ENCODE measurements at regions not wholly inside any gene's neighbourhood (a gene's known extent, or its start where the extent isn't known, plus 50 kb on each side); places are given as distances from the start of the nearest gene placed in this dataset.
"Not testable (repeated sequence)": the region's sequence is repeated elsewhere in the genome, so short reads cannot be mapped to it uniquely, and the experiment has no call there.

DNA sequence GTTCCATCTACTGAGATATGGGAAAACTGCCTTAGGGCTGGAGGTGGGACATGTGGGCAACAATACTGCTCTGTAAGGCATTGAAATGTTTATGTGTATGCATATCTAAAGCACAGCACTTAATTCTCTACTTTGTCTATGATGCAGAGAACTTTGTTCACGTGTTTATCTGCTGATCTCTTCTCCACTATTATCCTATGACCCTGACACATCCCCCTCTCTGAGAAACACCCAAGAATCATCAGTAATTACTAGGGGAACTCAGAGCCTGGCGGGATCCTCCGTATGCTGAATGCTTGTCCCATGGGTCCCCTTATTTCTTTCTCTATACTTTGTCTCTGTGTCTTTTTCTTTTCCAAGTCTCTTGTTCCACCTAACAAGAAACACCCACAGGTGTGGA lies 63.8 kb downstream of the OR4A15 start:
- not testable (repeated sequence) for DNase-seq (ENCODE audit: low read depth in 2 of 2); H3K4me3 ChIP-seq (replicated peaks in 1 of 2; ENCODE audit: low read depth in 2 of 2, low read length in 2 of 2)

DNA sequence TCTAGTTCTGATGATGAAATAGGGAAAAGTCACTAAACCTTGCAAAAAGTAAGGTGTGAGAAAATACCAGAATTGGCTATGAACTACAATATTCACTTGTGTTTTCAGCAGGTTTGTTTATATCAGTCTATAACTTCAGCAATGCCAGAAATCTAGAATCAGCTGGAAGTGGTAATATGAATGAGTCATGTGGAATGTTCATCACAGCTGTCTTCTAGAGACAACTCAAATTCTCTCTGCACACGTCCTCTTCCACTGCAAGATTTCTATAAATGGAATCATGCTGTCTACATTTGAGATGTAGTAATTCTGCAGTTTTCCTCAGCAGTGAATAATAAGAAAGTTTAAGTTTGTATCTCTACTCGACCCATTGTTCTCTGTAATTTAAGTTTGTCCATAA lies 89.9 kb downstream of the OR4A15 start:
- no peak overlapping the region for H3K4me3 ChIP-seq (replicated peaks in 1 of 2; ENCODE audit: low read depth in 2 of 2, low read length in 2 of 2)
- peak in 1 of 2 donors; percentile 10 for DNase-seq (ENCODE audit: low read depth in 2 of 2)
- TF ChIP-seq, protein P1, sequence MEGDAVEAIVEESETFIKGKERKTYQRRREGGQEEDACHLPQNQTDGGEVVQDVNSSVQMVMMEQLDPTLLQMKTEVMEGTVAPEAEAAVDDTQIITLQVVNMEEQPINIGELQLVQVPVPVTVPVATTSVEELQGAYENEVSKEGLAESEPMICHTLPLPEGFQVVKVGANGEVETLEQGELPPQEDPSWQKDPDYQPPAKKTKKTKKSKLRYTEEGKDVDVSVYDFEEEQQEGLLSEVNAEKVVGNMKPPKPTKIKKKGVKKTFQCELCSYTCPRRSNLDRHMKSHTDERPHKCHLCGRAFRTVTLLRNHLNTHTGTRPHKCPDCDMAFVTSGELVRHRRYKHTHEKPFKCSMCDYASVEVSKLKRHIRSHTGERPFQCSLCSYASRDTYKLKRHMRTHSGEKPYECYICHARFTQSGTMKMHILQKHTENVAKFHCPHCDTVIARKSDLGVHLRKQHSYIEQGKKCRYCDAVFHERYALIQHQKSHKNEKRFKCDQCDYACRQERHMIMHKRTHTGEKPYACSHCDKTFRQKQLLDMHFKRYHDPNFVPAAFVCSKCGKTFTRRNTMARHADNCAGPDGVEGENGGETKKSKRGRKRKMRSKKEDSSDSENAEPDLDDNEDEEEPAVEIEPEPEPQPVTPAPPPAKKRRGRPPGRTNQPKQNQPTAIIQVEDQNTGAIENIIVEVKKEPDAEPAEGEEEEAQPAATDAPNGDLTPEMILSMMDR (IDR thresholded peaks at IDR 0.05; ENCODE audit: low read depth, low read length) = no peak

DNA sequence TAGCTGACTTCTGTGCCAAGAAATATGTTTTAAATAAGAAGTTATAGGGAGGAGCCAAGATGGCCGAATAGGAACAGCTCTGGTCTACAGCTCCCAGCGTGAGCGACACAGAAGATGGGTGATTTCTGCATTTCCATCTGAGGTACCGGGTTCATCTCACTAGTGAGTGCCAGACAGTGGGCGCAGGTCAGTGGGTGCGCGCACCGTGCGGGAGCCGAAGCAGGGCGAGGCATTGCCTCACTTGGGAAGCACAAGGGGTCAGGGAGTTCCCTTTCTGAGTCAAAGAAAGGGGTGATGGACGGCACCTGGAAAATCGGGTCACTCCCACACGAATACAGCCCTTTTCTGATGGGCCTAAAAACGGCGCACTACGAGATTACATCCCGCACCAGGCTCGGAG lies 92.1 kb downstream of the OR4A15 start:
- H3K4me3 ChIP-seq (replicated peaks in 1 of 2; ENCODE audit: low read depth in 2 of 2, low read length in 2 of 2); DNase-seq (ENCODE audit: low read depth in 2 of 2): not testable (repeated sequence)

DNA sequence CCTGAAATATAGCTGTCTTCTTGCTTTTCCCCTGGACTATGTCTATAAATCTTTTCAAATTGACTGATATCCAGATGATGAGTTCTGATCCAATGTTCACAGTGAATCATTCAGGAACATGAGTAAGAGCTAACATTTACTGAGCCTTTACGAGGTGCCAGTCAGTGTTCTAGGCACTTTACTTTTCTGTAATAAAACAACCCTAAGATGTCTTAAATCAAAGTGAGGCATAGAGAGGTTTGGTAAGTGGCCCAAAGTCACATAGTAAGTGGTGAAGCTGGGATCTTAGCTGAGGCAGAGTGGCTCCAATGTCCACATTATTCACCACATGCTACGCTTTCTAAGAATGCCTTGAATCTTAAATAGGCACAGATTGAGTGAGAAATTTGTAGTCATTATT lies 79.9 kb upstream of the OR4C15 start:
- no peak overlapping the region for H3K4me3 ChIP-seq (replicated peaks in 1 of 2; ENCODE audit: low read depth in 2 of 2, low read length in 2 of 2)
- TF ChIP-seq, protein P1 (IDR thresholded peaks at IDR 0.05; ENCODE audit: low read depth, low read length) = no peak
- DNase-seq (ENCODE audit: low read depth in 2 of 2) = no peak

DNA sequence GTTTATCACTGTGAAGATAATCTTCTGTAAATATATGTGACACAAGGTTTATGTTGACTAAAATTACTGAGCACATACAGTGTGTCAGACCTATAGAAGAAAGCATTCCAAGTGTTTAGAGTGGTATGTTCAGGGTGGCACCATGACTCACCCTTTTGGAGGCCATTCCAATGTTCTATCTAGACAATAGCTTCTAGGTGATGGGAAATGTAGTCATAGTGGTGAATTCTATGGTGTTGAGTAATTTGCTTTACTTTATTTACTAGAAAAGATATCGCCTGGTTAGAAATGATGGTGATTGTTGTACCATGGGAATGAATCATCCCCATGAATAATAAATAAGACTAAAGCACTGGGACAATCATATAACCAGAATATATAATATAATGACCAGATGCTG lies 72.9 kb upstream of the OR4C15 start:
- H3K4me3 ChIP-seq (replicated peaks in 1 of 2; ENCODE audit: low read depth in 2 of 2, low read length in 2 of 2) = no peak overlapping the region
- peak in 1 of 2 donors; percentile 11 for DNase-seq (ENCODE audit: low read depth in 2 of 2)
- TF ChIP-seq, protein P1 (IDR thresholded peaks at IDR 0.05; ENCODE audit: low read depth, low read length) = no peak

DNA sequence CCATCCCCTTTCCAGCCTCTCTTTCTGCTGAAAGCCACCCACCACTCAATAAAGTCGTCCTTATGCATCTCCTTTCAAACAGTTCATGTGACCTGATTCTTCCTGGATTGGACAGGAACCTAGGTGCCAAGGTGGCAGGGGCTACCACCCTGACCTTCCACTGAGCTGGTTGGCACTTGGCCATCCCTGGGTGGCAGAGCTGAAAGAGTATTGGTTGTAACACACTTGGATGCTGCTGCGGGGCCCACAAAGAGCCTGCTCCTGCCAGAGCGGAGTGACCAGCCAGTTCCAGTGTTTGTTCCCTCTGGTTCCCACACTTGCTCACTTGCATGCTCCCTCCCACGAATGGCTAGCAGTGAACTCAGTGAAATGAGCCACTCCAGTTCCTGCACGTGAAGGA lies 57.2 kb upstream of the OR4C15 start:
- H3K4me3 ChIP-seq (replicated peaks in 1 of 2; ENCODE audit: low read depth in 2 of 2, low read length in 2 of 2) = no peak overlapping the region
- no peak for DNase-seq (ENCODE audit: low read depth in 2 of 2)
- TF ChIP-seq, protein P1 (IDR thresholded peaks at IDR 0.05; ENCODE audit: low read depth, low read length) = no peak

DNA sequence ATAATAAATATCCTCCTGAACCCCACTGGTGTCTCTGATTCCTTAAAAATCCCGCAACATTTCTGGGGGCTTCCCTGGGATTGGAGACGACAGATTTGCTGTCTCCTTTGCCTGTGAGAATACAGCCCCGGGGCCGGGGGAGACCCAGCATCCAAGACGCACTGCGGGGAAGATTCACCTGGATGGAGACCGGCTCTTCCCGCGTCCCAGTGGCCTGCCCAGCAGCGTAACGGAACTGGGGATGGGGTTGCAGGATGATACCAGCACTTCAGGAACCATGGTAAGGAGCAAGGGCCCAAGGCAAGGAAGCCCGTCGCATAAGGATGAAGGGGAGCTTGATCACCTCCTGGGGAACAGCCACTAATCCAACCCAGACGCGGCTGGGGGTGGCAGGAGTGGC lies 53.3 kb upstream of the OR4C15 start:
- no peak overlapping the region for H3K4me3 ChIP-seq (replicated peaks in 1 of 2; ENCODE audit: low read depth in 2 of 2, low read length in 2 of 2)
- DNase-seq (ENCODE audit: low read depth in 2 of 2) = no peak
- TF ChIP-seq, protein P1 (IDR thresholded peaks at IDR 0.05; ENCODE audit: low read depth, low read length) = no peak

DNA sequence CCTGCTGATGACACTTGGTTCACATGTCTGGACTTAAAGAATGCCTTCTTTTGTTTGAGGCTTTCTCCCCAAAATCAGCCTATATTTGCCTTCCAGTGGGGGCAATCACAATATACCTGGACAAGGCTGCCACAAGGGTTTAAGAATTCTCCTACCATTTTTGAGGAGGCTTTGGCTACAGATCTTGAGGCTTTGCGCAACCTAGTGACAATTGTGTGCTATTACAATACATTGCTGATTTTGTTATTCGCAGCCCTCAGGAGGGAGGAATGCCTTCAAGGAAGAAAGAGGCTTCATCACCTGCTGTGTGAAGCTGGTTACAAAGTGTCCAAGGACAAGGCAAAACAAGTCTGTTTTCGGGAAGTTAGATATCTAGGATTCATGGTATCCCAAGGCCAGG lies 50.8 kb upstream of the OR4C15 start:
- DNase-seq (ENCODE audit: low read depth in 2 of 2) = no peak
- no peak overlapping the region for H3K4me3 ChIP-seq (replicated peaks in 1 of 2; ENCODE audit: low read depth in 2 of 2, low read length in 2 of 2)
- TF ChIP-seq, protein P1 (IDR thresholded peaks at IDR 0.05; ENCODE audit: low read depth, low read length) = no peak
